ENCODE measurements at regions not wholly inside any gene's neighbourhood (a gene's known extent, or its start where the extent isn't known, plus 50 kb on each side); places are given as distances from the start of the nearest gene placed in this dataset.

DNA sequence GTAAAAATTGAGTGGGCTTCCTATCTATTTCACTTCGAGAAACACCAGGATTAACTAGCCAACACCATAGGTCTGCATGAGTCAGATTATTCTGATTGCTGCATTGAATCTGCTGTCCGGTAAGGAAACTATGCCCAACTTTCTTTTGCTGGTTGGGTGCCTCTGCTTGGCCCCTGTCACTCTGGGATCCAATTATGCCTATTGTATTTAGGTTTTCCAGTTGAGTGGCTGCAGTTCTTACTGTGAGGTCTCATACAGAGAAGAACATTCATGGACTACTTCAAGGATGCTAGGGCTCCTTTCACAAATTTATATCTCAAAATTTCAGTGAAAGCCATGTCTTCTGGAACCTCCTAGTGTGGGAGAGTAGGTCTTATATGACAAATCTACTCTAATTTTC is 215.1 kb upstream of the SORCS1 start:
- TF ChIP-seq, protein P1, sequence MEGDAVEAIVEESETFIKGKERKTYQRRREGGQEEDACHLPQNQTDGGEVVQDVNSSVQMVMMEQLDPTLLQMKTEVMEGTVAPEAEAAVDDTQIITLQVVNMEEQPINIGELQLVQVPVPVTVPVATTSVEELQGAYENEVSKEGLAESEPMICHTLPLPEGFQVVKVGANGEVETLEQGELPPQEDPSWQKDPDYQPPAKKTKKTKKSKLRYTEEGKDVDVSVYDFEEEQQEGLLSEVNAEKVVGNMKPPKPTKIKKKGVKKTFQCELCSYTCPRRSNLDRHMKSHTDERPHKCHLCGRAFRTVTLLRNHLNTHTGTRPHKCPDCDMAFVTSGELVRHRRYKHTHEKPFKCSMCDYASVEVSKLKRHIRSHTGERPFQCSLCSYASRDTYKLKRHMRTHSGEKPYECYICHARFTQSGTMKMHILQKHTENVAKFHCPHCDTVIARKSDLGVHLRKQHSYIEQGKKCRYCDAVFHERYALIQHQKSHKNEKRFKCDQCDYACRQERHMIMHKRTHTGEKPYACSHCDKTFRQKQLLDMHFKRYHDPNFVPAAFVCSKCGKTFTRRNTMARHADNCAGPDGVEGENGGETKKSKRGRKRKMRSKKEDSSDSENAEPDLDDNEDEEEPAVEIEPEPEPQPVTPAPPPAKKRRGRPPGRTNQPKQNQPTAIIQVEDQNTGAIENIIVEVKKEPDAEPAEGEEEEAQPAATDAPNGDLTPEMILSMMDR (IDR thresholded peaks at IDR 0.05): no peak
- no peak for TF ChIP-seq POLR2A (IDR thresholded peaks at IDR 0.05)

Measured in testis (tissue), 2 donors.